GM12892 (cell line): ENCODE measurements at regions not wholly inside any gene's neighbourhood (a gene's known extent, or its start where the extent isn't known, plus 50 kb on each side); places are given as distances from the start of the nearest gene placed in this dataset.

Source experiments
- POLR2A ChIP-seq: IDR thresholded peaks from 2 replicates; pipeline ENCODE4 v1.6.1; 2011; ENCODE audit warnings: low read depth, low read length, control low read depth
- POLR2AphosphoS5 ChIP-seq: IDR thresholded peaks from 2 replicates; pipeline ENCODE4 v1.6.1; 2011; ENCODE audit warnings: low read depth, low read length, control low read depth
- TAF1 ChIP-seq: IDR thresholded peaks from 2 replicates; pipeline ENCODE4 v1.6.1; 2011; ENCODE audit warnings: low read depth, mild to moderate bottlenecking, control low read depth, low read length, borderline replicate concordance

GRCh38 chr4:57168982-57169381 is 58.8 kb upstream of the IGFBP7 start:
- TF ChIP-seq POLR2A (no peak), POLR2AphosphoS5 (no peak), TAF1 (no peak)
